HEK293 (cell line): ENCODE measurements at regions not wholly inside any gene's neighbourhood (a gene's known extent, or its start where the extent isn't known, plus 50 kb on each side); places are given as distances from the start of the nearest gene placed in this dataset.

ENCODE experiments used
- CTCF ChIA-PET: fragments of 350-600 bp; formaldehyde crosslinking; extraction: SDS; loops from one replicate; lab custom pipeline; 2021; ENCODE audit warnings: antibody characterized with exemption; lab: Yijun Ruan, JAX
- POLR2A ChIA-PET: fragments of 300-600 bp; formaldehyde crosslinking; extraction: SDS; loops from one replicate; lab custom pipeline; 2020; ENCODE audit warnings: antibody characterized with exemption, inconsistent platforms; lab: Yijun Ruan, JAX
- H3K27ac ChIP-seq: fragments of 200-500 bp; sonication (Bioruptor generic); 2 replicates; pipeline ENCODE4 v1.5.1; 2014; ENCODE audit warnings: low read depth, low read length, control low read depth, inconsistent platforms; ENCODE audit errors: extremely low read depth
- H3K36me3 ChIP-seq, 2 experiments: fragments of 200-500 bp in 1 of 2; sonication (Bioruptor generic) in 1 of 2; 1 replicate in 1 of 2; 2 replicates in 1 of 2; pipeline ENCODE4 v1.5.1; 2014 to 2017; ENCODE audit warnings: inconsistent platforms in 2 of 2, low read length in 2 of 2; ENCODE audit not compliant: control insufficient read depth in 2 of 2, insufficient read depth in 1 of 2
- H3K4me1 ChIP-seq: fragments of 200-500 bp; sonication (Bioruptor generic); 2 replicates; pipeline ENCODE4 v1.5.1; 2014; ENCODE audit warnings: mild to moderate bottlenecking, low read length, inconsistent platforms; ENCODE audit not compliant: control insufficient read depth, insufficient read depth
- H3K4me3 ChIP-seq: 2 replicates; pipeline ENCODE4 v1.5.1; 2011; ENCODE audit warnings: low read depth, mild to moderate bottlenecking, control low read depth, low read length, moderate library complexity
- H3K9me3 ChIP-seq: fragments of 200-500 bp; sonication (Bioruptor generic); 2 replicates; pipeline ENCODE4 v1.5.1; 2014; ENCODE audit warnings: low read depth, low read length, inconsistent platforms; ENCODE audit not compliant: control insufficient read depth, insufficient read depth
- SP7 ChIP-seq: fragments of 450-650 bp; formaldehyde crosslinking; IDR thresholded peaks from 2 replicates; pipeline ENCODE4 v1.5.1; 2016; ENCODE audit warnings: missing biosample characterization, missing genetic modification characterization
- YY1 ChIP-seq: fragments of 450-650 bp; formaldehyde crosslinking; IDR thresholded peaks from 2 replicates; pipeline ENCODE4 v1.5.1; 2018; ENCODE audit warnings: missing biosample characterization, missing genetic modification characterization
- ZBTB21 ChIP-seq: fragments of 450-650 bp; formaldehyde crosslinking; IDR thresholded peaks from 2 replicates; pipeline ENCODE4 v1.5.1; 2017; ENCODE audit warnings: missing biosample characterization, missing genetic modification characterization
- ZFP3 ChIP-seq: fragments of 450-650 bp; formaldehyde crosslinking; IDR thresholded peaks from 2 replicates; pipeline ENCODE4 v1.5.1; 2016; ENCODE audit warnings: low read depth, missing biosample characterization, missing genetic modification characterization
- ZNF24 ChIP-seq: fragments of 450-650 bp; formaldehyde crosslinking; IDR thresholded peaks from 2 replicates; pipeline ENCODE4 v1.5.1; 2016; ENCODE audit warnings: missing biosample characterization, missing genetic modification characterization
- ZNF266 ChIP-seq: fragments of 450-650 bp; formaldehyde crosslinking; IDR thresholded peaks from 2 replicates; pipeline ENCODE4 v1.5.1; 2016; ENCODE audit warnings: missing biosample characterization, missing genetic modification characterization, low read depth
- ZNF37A ChIP-seq: fragments of 450-650 bp; IDR thresholded peaks from 2 replicates; pipeline ENCODE4 v1.5.1; 2018; ENCODE audit warnings: missing biosample characterization, missing genetic modification characterization
- ZNF398 ChIP-seq: fragments of 450-650 bp; formaldehyde crosslinking; IDR thresholded peaks from 2 replicates; pipeline ENCODE4 v1.5.1; 2017; ENCODE audit warnings: missing biosample characterization, missing genetic modification characterization
- ZNF488 ChIP-seq: fragments of 450-650 bp; formaldehyde crosslinking; IDR thresholded peaks from 2 replicates; pipeline ENCODE4 v1.5.1; 2016; ENCODE audit warnings: missing biosample characterization, missing genetic modification characterization
- ZNF558 ChIP-seq: fragments of 450-650 bp; formaldehyde crosslinking; IDR thresholded peaks from 2 replicates; pipeline ENCODE4 v1.5.1; 2016; ENCODE audit warnings: missing biosample characterization, missing genetic modification characterization
- ZNF571 ChIP-seq: fragments of 450-650 bp; formaldehyde crosslinking; IDR thresholded peaks from 2 replicates; pipeline ENCODE4 v1.5.0; 2017; ENCODE audit warnings: missing biosample characterization, missing genetic modification characterization
- ZNF600 ChIP-seq: fragments of 450-650 bp; formaldehyde crosslinking; IDR thresholded peaks from 2 replicates; pipeline ENCODE4 v1.5.1; 2016; ENCODE audit warnings: missing biosample characterization, missing genetic modification characterization
- ZNF670 ChIP-seq: fragments of 450-650 bp; formaldehyde crosslinking; IDR thresholded peaks from 2 replicates; pipeline ENCODE4 v1.5.1; 2016; ENCODE audit warnings: missing biosample characterization, missing genetic modification characterization, low read depth
- ZNF768 ChIP-seq: fragments of 450-650 bp; formaldehyde crosslinking; IDR thresholded peaks from 2 replicates; pipeline ENCODE4 v1.5.1; 2018; ENCODE audit warnings: missing biosample characterization, mild to moderate bottlenecking, missing genetic modification characterization
- ZSCAN4 ChIP-seq: fragments of 450-650 bp; formaldehyde crosslinking; IDR thresholded peaks from 2 replicates; pipeline ENCODE4 v1.5.1; 2017; ENCODE audit warnings: missing biosample characterization, missing genetic modification characterization
- TF ChIP-seq, protein P1 (sequence below): fragments of 450-650 bp; formaldehyde crosslinking; conservative IDR thresholded peaks from 2 replicates; pipeline ENCODE4 v1.5.1; 2016; ENCODE audit warnings: low read depth, missing biosample characterization, missing genetic modification characterization
- TF ChIP-seq, protein P2 (sequence below): fragments of 450-650 bp; formaldehyde crosslinking; IDR thresholded peaks from 2 replicates; pipeline ENCODE4 v1.5.1; 2016; ENCODE audit warnings: missing biosample characterization, missing genetic modification characterization, borderline replicate concordance

DNA sequence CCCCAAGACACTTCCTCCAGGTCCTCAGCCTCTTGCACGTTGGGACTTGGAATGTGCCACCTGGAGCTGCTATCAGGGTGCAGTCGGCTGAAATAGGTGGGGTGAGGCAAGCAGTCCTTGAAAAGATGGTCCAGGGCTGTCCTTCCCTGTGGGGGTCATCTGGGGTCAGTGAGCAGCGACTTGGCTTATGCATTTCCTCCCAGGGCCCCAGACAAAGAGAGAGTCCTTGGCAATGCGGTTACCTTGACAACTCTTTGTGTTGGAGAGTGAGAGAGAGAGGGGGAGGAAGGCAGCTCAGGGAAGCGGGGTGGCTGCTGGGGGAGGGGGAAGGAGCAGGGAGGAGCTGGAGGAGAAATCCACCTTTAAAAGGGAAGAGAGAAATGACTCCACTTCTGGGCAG lies 93.8 kb downstream of the MIAT start:
- Histone ChIP-seq H3K9me3 (no peaks in the 10 kb centered on the region), H3K36me3 (no peaks in the 10 kb centered on the region), H3K4me3 (no peak overlapping the region), H3K4me1 (no peaks in the 10 kb centered on the region), H3K27ac (no peak overlapping the region)
- POLR2A ChIA-PET = no interaction called here
- CTCF ChIA-PET = interaction anchor here (0.8 kb wide), 1 partner anchor 794 kb away, joined by 4 read pairs; no protein-coding TSS in a partner anchor
- TF ChIP-seq ZNF600 (tag by site-specific recombination) (no peak), ZNF571 (tag by site-specific recombination) (no peak), ZNF24 (tag by site-specific recombination) (no peak), ZNF768 (tag by site-specific recombination) (no peak), ZNF398 (tag by site-specific recombination) (no peak), YY1 (tag by site-specific recombination) (no peak), ZBTB21 (tag by site-specific recombination) (no peak), SP7 (tag by site-specific recombination) (no peak), ZFP3 (tag by site-specific recombination) (no peak), ZNF670 (no peak), ZNF37A (tag by site-specific recombination) (no peak), ZSCAN4 (tag by site-specific recombination) (no peak)
- TF ChIP-seq, protein P1, sequence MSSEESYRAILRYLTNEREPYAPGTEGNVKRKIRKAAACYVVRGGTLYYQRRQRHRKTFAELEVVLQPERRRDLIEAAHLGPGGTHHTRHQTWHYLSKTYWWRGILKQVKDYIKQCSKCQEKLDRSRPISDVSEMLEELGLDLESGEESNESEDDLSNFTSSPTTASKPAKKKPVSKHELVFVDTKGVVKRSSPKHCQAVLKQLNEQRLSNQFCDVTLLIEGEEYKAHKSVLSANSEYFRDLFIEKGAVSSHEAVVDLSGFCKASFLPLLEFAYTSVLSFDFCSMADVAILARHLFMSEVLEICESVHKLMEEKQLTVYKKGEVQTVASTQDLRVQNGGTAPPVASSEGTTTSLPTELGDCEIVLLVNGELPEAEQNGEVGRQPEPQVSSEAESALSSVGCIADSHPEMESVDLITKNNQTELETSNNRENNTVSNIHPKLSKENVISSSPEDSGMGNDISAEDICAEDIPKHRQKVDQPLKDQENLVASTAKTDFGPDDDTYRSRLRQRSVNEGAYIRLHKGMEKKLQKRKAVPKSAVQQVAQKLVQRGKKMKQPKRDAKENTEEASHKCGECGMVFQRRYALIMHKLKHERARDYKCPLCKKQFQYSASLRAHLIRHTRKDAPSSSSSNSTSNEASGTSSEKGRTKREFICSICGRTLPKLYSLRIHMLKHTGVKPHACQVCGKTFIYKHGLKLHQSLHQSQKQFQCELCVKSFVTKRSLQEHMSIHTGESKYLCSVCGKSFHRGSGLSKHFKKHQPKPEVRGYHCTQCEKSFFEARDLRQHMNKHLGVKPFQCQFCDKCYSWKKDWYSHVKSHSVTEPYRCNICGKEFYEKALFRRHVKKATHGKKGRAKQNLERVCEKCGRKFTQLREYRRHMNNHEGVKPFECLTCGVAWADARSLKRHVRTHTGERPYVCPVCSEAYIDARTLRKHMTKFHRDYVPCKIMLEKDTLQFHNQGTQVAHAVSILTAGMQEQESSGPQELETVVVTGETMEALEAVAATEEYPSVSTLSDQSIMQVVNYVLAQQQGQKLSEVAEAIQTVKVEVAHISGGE = no peak
- TF ChIP-seq, protein P2, sequence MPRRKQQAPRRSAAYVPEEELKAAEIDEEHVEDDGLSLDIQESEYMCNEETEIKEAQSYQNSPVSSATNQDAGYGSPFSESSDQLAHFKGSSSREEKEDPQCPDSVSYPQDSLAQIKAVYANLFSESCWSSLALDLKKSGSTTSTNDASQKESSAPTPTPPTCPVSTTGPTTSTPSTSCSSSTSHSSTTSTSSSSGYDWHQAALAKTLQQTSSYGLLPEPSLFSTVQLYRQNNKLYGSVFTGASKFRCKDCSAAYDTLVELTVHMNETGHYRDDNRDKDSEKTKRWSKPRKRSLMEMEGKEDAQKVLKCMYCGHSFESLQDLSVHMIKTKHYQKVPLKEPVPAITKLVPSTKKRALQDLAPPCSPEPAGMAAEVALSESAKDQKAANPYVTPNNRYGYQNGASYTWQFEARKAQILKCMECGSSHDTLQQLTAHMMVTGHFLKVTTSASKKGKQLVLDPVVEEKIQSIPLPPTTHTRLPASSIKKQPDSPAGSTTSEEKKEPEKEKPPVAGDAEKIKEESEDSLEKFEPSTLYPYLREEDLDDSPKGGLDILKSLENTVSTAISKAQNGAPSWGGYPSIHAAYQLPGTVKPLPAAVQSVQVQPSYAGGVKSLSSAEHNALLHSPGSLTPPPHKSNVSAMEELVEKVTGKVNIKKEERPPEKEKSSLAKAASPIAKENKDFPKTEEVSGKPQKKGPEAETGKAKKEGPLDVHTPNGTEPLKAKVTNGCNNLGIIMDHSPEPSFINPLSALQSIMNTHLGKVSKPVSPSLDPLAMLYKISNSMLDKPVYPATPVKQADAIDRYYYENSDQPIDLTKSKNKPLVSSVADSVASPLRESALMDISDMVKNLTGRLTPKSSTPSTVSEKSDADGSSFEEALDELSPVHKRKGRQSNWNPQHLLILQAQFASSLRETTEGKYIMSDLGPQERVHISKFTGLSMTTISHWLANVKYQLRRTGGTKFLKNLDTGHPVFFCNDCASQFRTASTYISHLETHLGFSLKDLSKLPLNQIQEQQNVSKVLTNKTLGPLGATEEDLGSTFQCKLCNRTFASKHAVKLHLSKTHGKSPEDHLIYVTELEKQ = no peak

DNA sequence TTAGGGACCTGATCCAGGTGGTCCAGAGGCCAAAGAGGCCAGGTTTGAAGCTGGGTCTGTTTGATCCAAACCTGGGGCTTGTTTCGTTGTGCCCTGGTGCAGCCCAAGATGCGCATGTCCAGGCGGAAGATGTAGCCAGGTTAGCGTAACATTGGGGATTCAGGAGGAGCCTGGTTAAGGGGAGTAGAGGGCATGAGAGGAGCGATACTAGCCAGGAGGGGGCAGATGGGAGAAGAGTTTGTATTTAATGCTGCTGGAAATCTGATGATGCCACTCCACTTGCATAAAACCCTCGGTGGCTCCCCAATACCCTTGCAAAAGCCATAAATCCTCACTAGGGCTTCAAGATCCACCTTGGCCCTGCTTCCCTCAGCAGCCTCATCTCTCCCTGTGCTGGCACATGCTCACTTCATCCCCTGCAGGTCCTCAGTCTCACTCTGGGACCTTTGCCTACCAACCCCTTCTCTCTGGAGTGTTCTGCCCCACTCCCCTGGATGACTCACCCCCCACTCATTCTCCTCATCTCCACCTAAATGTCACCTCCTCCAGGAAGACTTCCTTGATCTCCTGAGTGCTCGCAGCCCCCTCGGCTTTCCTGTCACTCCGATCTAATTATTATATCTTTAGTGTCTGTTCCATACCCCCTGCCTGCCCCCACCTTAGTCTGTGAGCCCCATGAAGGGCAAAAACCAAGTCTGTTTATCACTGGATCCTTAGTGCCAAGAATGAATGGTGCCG lies 95.9 kb downstream of the MIAT start:
- Histone ChIP-seq H3K4me3 (no peak overlapping the region), H3K27ac (no peak overlapping the region), H3K9me3 (no peaks in the 10 kb centered on the region; the same call in 1 of the 2 replicates), H3K36me3 (no peaks in the 10 kb centered on the region), H3K4me1 (no peaks in the 10 kb centered on the region)
- ChIA-PET POLR2A (no interaction called here), CTCF (interaction anchor here (0.7 to 1.2 kb wide), 2 partner anchors 19 to 1071 kb away, joined by 3 to 4 read pairs; no protein-coding TSS in a partner anchor)
- TF ChIP-seq ZNF558 (tag by site-specific recombination) = no peak
- no peak for TF ChIP-seq ZNF488 (tag by site-specific recombination)
- no peak for TF ChIP-seq ZNF266 (tag by site-specific recombination)
